Amniotic epithelial cell (primary cell): ENCODE measurements at regions not wholly inside any gene's neighbourhood (a gene's known extent, or its start where the extent isn't known, plus 50 kb on each side); places are given as distances from the start of the nearest gene placed in this dataset.
"Not testable (repeated sequence)": the region's sequence is repeated elsewhere in the genome, so short reads cannot be mapped to it uniquely, and the experiment has no call there.

Source experiments
- DNase-seq: peaks from one replicate; pipeline ENCODE4 v3.0.0-alpha.2; 2010; ENCODE audit warnings: low read depth

DNA sequence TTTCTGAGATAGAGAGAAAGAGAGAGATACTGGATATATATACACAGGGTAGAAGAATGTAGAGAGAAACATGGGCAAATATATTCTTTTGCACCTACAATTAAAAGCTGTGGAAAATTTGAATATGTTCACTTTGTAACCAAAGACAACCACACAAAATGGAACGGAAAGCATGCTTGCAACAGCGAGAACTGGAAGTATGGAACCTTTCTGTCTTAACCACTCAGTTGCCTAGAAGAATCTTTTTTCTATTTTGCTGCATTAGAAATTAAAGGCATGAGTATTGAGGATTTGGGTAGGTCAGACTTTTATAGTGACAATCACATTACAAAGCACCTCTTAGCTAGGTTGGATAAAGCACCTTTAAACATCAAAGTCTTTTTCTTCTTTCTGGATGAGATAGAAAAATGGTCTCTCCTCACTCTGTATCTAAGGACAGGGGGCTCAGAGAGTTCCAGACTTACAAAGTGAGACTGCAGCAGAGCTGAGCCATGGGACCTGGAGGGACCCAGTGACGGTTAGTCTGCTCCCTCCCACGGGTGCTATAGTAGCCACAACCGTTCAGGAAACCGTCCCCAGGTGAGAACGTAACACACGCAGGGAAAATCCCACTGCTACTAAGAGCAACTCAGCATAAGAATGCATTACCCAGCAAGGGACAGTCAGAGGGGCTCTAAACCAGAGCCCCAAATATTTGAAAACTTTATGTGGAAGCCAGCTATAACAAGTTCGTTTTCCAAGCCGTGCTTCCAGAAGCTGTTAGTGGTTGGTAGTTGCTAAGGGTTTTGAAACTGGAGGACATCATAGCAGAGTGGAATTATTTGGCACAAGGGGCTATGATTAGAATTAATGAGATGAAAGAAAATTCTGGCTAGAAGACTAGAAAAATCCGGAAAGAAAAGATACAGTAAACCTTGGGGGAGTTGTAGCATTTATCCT is 97.1 kb downstream of the DAD1 start:
- DNase-seq, result no peak

DNA sequence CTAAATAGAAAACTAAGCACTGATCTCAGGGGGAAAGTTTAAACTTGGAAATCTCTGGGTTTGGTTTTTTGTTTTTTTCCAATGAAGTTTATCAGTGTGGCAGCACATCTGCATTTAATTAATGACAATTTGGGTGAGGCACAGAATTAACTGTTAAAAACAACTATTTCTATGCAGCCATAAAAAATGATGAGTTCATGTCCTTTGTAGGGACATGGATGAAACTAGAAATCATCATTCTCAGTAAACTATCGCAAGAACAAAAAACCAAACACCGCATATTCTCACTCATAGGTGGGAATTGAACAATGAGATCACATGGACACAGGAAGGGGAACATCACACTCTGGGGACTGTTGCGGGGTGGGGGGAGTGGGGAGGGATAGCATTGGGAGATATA is 98.0 kb downstream of the DAD1 start:
- DNase-seq, result not testable (repeated sequence)

DNA sequence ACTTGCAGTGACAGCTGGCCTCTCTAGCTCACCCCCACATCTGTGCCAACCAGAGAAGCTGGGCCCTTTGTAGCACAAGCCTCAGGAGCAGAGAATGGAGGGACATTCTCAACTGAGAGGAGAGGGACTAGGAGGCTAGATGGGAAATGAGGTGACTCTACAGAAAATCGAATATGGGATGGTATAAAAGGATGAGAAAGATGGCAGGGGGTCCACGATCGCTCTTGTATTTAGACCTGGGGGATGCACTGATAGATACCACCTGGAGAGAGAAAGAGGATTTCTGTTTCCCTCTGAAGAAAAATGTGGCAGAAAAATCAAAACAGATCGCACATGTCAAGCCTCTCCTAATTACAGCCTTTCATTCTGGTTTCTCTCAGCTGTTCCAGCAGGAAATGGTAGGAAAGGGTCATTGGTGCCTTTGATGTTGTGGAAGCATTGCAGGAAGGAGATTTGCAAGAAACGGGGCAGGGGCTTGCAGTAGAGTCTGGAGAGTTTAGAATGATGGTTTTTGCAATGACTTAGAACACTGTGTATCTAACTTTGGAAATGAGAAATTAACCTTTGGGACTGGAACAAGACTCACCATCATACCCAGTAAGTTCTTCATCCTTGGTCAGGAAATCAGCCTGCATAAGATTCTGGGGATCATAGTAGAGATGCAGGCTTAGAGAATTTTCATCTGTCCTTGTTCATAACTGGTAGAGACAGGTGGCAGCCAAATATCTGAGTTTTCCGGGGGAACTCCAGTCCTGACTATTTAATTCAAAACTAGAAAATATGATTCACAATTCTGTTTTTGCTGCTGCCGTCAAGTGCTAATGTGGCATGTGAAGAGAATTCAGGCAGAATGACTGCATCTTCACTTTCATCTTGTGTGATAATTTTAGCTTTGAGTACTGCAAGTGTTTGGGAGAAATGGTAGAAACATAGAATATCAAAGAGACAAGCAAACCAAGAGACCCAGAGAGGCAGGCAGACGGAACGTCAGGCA is 98.8 kb downstream of the DAD1 start:
- DNase-seq, result no peak

DNA sequence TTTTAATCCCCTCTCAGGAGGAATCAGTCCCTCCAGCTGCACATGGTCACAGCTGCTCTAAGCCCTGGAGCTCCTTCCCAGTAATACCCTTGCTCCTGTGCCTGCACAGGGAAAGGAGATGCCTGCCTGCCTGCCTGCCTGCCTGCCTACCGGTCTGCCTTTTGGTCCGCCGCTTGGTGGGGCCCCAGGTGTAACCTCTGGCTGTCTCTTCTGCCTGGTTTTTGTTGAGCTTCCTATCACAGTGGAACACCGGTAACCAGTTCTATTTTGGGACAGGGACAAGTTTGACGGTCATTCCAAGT is 99.8 kb downstream of the DAD1 start:
- DNase-seq, result no peak

DNA sequence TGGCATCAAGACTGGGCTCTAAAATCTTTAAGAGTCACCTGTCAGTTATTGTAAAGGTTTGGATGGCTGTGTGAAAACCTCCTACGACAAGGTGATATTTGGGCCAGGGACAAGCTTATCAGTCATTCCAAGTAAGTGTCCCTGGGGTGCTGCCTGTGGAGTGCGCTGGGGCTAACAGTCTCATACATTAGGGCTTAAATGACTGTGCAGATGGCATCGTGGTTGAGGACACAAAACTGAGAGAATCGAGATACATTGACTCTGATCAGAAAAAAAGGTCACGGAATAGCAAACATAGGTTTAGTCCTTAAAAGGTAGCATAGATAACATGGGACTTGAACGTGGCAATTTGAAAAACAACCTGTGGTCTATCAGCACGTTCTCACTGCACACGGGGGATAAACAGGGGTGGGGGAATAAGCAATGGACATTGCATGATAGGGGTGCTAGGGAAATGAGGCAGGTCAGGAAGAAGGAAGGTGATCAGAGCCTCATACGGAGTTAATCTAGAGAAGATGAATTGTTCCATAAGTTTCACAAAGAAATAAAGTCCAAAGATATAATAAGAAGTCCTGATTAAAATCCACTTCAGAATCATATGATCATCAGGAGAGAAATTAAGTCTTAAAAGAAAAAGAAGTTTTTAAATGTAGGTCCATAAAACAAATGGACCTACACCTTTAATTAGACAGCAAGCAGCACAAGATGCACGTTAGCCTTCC is 100.3 kb downstream of the DAD1 start:
- no peak for DNase-seq

DNA sequence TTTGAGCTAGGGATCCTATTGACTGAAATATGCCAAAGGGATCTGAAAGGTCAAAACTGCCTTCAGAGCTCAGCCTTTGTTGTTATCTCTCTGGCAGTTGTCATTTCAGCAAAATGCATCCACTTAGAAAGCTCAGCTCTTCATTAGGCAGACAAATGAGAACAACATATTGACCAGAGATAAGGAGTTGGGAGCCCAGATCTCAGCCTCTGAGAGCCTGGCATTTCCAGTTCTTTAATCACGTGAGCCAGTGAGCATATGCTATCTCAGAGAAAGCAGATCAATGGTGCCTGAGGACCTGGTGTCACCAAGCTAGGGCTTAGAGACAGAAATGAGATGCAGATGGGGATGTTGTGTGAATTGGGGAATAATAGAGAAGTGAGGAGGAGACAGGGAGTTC is 101.1 kb downstream of the DAD1 start:
- DNase-seq, result no peak

DNA sequence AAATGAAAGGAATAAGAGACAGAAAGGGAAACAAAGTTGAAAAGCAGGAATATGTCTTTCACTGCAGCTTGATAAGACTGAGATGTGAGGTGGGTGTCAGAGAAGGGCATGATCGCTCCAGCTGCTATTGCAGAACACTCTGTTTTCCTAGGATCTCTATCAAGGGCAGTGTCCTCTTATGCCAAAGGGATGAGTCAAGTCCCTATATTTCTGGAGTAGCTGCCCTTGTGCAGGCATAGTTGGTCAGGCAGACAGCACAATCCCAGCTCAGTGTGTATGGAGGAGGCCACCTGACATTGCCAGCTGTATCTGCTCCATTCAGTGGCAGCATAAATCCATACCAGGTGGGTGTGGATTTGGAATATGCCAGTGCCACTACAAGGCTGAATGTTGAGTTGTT is 101.6 kb downstream of the DAD1 start:
- no peak for DNase-seq

DNA sequence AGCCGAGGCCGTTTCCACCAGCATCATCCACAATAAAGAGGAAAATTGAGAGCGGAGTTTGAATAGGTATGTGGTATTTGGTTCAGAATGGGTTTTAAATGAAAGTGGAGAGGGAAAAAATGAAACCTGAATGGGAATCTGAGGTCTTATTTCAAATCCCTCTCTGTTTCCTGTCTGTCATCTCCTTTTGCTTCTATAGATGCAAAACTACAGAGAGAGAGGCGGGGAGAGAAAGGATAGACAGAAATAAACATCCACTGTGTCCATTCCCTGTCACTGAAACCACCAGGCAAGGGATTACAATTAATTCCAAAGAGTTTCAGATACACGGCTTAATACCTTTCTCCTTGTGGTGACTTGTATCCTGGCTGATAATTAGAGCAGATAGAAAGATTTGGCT is 102.3 kb downstream of the DAD1 start:
- DNase-seq, result no peak

DNA sequence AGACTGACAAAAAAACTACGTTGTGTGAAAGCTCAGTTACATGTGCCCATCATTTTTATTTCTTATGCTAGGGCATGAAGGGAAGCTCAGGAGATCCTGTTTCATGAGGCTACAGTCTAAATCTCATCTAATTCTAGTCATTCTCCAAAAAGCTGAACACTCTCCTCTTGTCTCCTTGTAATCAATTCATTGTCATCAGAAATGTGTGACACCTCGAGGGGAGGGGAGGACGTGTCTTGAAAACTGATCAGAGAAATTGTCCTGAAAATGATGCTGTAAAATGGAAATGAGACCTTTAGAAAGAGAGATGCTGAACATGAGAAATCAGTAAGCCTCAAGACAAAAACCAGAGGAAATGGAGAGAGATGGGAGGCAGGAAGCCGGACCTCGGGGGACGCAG is 103.4 kb downstream of the DAD1 start:
- no peak for DNase-seq

DNA sequence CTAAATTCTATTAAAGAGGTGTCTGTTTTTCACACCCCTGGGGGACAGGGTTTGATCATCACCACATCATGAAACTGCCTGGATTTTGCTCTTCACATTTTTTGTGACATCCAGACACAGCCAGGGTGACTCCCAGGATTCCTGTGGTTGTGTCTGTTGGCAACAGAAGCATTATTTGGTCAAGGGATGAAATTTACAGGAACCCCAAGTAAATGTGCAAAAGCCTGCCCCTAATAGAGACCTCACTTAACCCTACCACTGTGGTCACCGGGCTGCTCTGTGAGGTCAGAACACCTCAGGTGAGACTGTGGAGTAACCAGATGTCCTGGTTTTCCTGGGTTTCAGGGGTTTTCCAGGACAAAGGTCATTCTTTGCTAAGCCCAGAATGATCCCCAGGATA is 103.8 kb downstream of the DAD1 start:
- DNase-seq, result no peak

DNA sequence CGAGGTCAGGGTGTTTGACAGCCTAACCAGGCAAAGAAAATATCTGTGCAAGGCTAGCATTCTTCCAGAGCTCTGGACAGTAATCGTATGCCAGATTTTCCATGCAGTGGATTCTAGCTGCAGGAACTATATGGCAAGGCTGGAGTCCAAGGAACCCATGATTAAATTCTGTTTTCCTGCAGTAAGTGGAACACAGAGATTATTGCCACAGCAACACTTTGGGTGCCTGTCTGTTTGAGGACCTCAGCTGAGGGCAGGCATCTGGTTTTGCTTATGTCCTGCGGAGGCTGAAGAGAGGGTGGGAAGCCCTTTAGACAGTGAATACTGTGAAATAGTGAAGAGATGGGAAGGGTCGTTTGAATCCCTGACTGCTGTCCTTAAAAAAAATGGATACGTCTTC is 104.4 kb downstream of the DAD1 start:
- DNase-seq, result no peak

DNA sequence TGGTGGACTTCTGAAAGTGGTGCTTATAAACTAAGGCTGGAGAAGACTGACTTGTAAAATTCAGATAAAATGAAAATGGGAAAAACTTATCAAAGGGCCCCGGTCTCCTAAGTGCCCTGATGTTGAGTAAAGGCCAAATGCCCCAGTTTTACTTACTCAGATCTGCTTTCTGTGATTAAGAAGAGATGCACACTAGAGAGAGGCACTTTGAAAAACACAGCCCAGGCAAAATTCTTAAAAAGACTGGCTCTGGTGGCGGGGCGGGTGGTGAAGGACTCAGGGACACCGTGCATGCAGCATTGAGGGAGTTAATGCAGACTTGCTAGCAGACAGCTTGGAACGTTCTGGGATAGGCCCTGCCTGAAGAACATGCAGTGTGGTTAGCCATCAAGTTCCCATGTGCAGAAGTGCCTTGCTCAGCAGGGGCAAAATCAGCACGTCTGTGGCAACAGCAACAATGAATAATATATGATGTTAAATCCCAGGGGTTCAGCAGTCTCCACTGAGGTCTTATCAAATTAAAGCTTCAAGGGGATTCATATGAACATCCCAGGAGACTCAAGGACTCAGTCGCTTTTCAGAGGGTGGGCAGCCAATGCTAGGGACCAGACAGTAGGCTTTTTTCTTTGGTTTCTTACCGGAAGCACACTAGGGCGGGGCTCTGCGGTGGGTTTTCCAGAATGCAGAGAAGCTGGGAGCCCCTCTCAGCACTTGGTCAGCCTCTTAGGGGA is 105.0 kb downstream of the DAD1 start:
- no peak for DNase-seq

DNA sequence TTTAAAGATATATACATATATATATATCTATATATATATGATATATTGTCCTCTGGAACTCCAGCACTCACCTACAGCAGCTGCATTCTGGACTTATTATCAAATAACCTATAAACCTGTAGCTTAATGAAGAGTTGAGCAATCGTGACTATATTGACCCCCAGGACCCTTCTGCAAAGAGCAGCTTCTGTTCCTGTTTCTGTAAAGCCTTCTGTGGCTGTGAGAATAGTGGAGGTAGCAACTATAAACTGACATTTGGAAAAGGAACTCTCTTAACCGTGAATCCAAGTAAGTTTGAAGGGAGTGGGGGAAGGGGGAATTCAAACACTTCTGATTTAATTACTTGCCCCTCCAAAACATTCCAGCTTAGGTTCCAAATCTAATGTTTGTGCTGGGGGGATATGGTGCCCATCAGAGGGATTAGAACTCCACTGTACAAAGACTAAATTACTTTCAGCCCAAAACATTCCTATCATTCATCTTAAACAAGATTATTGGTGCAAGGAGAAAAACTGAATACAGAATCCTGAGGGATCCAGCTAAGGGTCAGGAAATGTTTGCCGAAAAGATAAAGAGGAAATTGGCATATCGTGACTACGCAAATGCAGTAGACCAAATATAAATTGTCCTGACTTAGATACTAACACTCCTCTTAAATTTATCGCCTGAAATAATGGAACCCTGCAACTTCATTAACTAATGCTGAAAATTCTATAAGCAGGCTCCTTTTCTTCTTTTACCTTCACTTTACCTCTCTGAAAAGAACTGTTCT is 106.1 kb downstream of the DAD1 start:
- DNase-seq, result no peak

DNA sequence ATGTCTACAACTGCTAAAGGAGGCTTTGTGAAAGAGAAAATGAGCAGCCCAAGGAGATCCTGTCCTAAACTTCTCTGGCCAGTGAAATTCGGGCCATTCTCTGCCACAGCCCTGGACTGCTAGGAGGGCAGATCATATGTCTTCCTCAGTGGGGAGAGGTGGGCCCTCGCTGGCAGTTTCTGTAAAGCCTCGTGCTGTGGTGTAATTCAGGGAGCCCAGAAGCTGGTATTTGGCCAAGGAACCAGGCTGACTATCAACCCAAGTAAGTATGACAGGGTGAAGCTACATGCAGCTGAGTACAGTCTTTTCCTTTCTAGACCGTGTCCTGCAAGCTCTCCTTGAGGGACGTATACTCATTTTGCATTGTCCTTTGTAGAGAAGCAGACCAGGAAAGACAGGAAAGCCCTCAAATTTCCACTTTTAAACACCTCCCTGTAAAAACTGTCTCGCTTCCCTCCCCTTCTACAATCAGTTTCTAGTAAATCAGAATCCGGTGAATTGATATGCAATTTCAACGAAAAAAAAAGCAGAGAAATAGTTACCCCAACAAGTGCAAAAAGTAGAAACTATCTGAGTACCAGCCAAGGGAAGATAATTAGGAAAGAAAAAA is 106.8 kb downstream of the DAD1 start:
- DNase-seq, result no peak

DNA sequence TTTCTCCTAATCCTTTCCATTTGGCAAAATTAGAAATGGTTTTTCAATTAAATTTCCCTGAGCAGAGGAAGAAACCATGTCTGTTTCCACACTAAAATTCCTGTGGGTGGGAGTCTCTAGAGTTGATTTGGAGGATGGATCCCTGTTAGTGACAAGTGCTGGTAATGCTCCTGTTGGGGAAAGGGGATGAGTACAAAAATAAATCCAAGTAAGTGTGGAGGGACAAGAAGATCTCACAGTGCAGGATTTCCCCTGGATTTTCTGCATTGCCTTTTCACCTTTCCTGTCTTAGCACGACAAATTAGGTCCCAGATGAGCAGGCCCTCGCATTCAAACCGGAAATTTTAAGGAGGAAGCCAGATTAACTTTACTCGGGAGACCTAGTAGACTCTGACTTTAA is 107.5 kb downstream of the DAD1 start:
- no peak for DNase-seq

DNA sequence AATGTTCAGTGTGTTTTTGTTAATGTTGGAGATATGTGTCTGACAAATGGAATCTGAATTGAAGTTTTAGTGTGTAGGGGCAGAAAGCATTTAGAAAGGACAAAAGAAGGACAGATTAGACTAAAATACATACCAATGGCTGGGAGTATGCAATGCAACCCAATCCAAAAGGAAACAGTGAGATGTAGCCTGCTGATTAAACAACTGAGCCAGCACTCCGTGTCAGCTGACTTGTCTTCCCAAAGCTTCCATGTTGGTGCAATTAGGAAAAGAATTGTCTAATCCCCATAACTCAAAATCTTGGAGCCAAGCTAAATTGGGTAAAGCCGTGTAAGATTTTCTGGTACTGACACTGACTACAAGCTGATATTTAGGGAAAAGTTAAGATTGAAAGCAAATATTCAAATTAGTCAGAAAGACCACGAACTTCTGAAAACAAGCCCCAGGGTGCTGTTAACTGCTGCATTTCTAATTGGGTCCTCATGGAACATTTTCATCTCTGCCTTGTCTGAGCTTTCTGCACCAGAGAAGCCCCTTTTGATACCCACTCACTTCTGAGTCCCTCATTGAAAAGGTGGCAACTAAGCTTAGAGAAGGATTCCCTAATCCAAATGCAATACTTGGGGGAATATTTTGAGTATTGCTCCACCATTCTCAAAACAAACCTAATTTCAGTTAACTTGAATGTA is 109.1 kb downstream of the DAD1 start:
- DNase-seq, result no peak

DNA sequence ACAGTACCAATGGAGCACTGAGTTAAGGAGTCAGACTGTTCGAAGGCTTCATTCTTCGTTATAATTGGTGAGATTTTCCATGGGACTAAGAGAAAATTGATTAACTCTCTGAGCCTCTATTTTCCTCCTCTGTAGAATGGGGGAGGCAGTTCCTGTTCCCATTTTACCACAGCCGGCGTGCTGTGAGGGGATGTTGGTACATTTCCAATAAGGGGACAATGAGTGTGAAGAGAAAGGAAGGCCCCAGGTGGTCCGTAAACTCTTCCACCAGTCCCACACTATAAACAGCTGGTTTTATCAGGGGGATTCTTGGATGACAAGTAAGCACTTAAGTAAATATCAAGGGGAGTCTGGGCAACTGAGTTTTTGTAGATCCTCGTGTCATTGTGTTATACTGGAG is 109.9 kb downstream of the DAD1 start:
- DNase-seq, result no peak

DNA sequence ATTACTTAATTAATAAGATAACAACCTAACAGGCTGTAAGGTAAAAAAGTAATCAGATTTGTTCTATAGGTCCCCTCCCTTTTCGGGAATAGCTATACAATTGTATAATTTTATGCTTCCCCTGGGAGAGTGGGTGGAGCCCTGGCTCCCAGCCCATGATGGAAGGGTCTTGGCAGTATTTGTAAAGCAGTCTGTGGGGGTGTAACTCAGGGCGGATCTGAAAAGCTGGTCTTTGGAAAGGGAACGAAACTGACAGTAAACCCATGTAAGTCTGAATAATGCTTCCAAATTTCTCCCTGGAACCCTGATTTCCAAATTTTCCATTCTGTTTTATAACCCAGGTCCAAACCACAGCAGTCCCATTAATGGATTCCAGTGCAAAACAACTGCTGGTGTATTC is 110.4 kb downstream of the DAD1 start:
- DNase-seq, result no peak

DNA sequence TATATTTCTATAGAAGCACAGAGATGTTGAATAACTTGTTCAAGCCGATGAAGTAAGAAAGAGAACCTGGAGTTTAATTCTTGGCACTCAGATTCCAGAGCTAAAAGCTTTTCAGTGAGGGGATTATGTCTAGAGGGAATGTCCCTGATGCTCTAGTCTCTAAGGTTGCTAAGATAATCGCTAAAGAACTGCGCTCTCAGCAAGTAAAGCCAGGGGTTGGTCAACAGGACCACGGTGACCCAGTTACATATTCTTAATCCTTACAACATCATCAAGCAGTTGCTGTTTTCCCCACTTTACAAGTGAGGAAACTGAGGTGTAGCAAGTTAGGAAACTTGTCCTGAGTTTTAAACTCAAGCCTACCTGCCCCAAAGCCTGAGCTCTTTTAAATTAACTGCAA is 110.8 kb downstream of the DAD1 start:
- no peak for DNase-seq
